ENCODE measurements at regions not wholly inside any gene's neighbourhood (a gene's known extent, or its start where the extent isn't known, plus 50 kb on each side); places are given as distances from the start of the nearest gene placed in this dataset.

- Histone ChIP-seq H3K9me3 (no peaks in the 10 kb centered on the region), H3K4me1 (ENCODE audit: insufficient read depth) (no peaks in the 10 kb centered on the region), H3K4me3 (no peak overlapping the region), H3K36me3 (no peaks in the 10 kb centered on the region), H3K27ac (no peak overlapping the region), H3K27me3 (no peaks in the 10 kb centered on the region)
- no peak for DNase-seq
- TF ChIP-seq POLR2A (IDR thresholded peaks at IDR 0.05) (no peak), CTCF (IDR thresholded peaks at IDR 0.05) (no peak), EP300 (IDR thresholded peaks at IDR 0.05) (no peak)
- WGBS, 3 donors, result 82 to 88% (median 83%) methylated on average over 2 of the region's 2 CpGs
- intact Hi-C loops (cut with DNase I), result no loop called here
Measured at GRCh38 chr5:175309218-175309810, 134.7 kb downstream of the DRD1 start.

- WGBS, 3 donors, result 65 to 79% (median 69%) methylated on average over 5 of the region's 5 CpGs
- H3K9me3 ChIP-seq, result no peaks in the 10 kb centered on the region
Measured at GRCh38 chr5:175308701-175309100, 135.3 kb downstream of the DRD1 start.

GRCh38 chr5:175306381-175306780 lies 137.6 kb downstream of the DRD1 start:
- WGBS, 3 donors, result 83 to 85% (median 84%) methylated on average over 2 of the region's 2 CpGs
- TF ChIP-seq POLR2A (IDR thresholded peaks at IDR 0.05), result no peak
- no peak for TF ChIP-seq EP300 (IDR thresholded peaks at IDR 0.05)
- TF ChIP-seq CTCF (IDR thresholded peaks at IDR 0.05), result no peak
- H3K9me3 ChIP-seq, result no peaks in the 10 kb centered on the region
- H3K36me3 ChIP-seq, result no peaks in the 10 kb centered on the region
- intact Hi-C loops (cut with DNase I), result no loop called here
- no peak for DNase-seq
- no peaks in the 10 kb centered on the region for H3K4me1 ChIP-seq (ENCODE audit: insufficient read depth)
- H3K4me3 ChIP-seq, result no peak overlapping the region
- H3K27ac ChIP-seq, result no peak overlapping the region
- no peaks in the 10 kb centered on the region for H3K27me3 ChIP-seq

More at GRCh38 chr5:175308701-175309100, 135.3 kb downstream of the DRD1 start:
- H3K4me1 ChIP-seq (ENCODE audit: insufficient read depth), result no peaks in the 10 kb centered on the region
- no peaks in the 10 kb centered on the region for H3K36me3 ChIP-seq
- no peaks in the 10 kb centered on the region for H3K27me3 ChIP-seq
- TF ChIP-seq EP300 (IDR thresholded peaks at IDR 0.05), result no peak
- TF ChIP-seq CTCF (IDR thresholded peaks at IDR 0.05), result no peak
- TF ChIP-seq POLR2A (IDR thresholded peaks at IDR 0.05), result no peak
- H3K27ac ChIP-seq, result no peak overlapping the region
- DNase-seq, result no peak
- H3K4me3 ChIP-seq, result no peak overlapping the region
- intact Hi-C loops (cut with DNase I), result no loop called here

GRCh38 chr5:175305251-175305650 lies 138.7 kb downstream of the DRD1 start:
- Histone ChIP-seq H3K27me3 (no peaks in the 10 kb centered on the region), H3K27ac (no peak overlapping the region), H3K9me3 (no peaks in the 10 kb centered on the region), H3K4me1 (ENCODE audit: insufficient read depth) (no peaks in the 10 kb centered on the region), H3K4me3 (no peak overlapping the region), H3K36me3 (no peaks in the 10 kb centered on the region)
- TF ChIP-seq POLR2A (IDR thresholded peaks at IDR 0.05) (no peak), CTCF (IDR thresholded peaks at IDR 0.05) (no peak), EP300 (IDR thresholded peaks at IDR 0.05) (no peak)
- DNase-seq, result no peak
- 73 to 78% (median 76%) methylated on average over 5 of the region's 5 CpGs for WGBS, 3 donors
- intact Hi-C loops (cut with DNase I), result no loop called here

Data from ovary (tissue), 7 donors.